ENCODE measurements at regions not wholly inside any gene's neighbourhood (a gene's known extent, or its start where the extent isn't known, plus 50 kb on each side); places are given as distances from the start of the nearest gene placed in this dataset.

DNA sequence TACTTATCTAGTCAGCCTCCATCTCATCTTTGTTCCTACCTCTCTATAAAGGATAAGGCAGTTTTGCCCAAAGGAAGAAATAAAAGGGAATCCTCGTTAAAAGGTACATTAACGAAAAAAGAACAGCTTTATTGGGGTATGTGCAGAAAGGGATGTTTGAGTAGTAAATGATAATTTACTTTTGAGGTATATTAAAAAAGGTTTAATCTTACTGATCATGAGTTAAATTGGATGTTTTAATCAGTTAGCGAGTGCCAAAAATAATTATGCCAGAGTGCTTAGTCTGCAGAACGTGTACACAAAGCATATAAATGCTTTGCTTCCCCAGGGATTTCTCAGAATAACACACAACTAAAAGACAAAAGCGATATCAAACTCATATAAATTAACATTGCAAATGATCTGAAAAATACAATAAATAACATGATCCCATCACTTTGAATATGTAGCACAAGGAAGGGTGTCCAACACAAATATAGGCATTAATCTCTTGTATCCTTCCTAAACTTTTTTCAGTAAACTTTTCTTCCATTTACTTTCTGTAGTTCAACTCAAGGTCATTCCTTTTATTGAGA, 865.0 kb downstream of the NR2F1-AS1 start:
- no peak overlapping the region for H3K4me3 ChIP-seq (replicated peaks; ENCODE audit: low read depth, low read length)
- TF ChIP-seq, protein P1, sequence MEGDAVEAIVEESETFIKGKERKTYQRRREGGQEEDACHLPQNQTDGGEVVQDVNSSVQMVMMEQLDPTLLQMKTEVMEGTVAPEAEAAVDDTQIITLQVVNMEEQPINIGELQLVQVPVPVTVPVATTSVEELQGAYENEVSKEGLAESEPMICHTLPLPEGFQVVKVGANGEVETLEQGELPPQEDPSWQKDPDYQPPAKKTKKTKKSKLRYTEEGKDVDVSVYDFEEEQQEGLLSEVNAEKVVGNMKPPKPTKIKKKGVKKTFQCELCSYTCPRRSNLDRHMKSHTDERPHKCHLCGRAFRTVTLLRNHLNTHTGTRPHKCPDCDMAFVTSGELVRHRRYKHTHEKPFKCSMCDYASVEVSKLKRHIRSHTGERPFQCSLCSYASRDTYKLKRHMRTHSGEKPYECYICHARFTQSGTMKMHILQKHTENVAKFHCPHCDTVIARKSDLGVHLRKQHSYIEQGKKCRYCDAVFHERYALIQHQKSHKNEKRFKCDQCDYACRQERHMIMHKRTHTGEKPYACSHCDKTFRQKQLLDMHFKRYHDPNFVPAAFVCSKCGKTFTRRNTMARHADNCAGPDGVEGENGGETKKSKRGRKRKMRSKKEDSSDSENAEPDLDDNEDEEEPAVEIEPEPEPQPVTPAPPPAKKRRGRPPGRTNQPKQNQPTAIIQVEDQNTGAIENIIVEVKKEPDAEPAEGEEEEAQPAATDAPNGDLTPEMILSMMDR (IDR thresholded peaks at IDR 0.05; ENCODE audit: low read length, missing control alignments) = no peak
- DNase-seq (ENCODE audit: low read depth) = no peak

DNA sequence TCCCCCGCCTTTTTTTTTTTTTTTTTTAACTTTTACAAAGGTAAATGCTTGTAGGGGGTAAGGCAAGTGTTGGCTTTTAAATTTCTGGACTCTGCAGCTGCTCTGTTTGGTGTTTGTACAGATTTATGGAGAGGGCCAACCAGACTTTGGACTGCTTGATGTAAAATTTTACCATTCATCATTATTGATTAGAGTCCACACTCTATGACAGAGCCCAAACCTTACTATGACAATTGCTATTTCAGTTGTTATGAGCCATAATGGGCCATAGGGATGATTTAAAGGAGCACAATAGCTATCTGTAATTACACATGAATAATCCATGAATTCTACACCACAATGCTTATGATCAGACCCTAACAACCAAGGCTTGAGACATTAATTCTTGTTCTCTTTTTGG, 867.2 kb downstream of the NR2F1-AS1 start:
- TF ChIP-seq, protein P1 (IDR thresholded peaks at IDR 0.05; ENCODE audit: low read length, missing control alignments) = no peak
- no peak overlapping the region for H3K4me3 ChIP-seq (replicated peaks; ENCODE audit: low read depth, low read length)
- no peak for DNase-seq (ENCODE audit: low read depth)

DNA sequence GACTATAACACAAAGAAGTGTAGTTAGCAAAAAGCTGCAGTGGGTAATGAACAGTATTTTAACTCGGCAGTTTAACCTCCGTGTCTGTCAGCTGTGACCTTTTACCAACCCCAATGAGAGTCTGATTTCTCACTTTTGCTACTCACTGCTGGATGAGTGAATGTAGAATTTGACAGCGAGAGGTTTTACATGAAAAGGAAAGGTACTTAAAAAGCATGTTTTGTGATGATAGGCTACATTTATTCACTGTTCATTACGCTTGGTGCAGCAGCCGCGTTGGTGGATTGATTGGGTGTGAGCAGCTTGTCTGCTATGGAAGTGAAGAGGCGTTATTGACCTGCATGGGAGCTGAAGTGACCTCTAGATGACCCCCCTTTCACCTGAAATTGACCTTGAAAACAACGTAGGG, 867.7 kb downstream of the NR2F1-AS1 start:
- H3K4me3 ChIP-seq (replicated peaks; ENCODE audit: low read depth, low read length) = no peak overlapping the region
- no peak for DNase-seq (ENCODE audit: low read depth)
- TF ChIP-seq, protein P1 (IDR thresholded peaks at IDR 0.05; ENCODE audit: low read length, missing control alignments) = no peak

DNA sequence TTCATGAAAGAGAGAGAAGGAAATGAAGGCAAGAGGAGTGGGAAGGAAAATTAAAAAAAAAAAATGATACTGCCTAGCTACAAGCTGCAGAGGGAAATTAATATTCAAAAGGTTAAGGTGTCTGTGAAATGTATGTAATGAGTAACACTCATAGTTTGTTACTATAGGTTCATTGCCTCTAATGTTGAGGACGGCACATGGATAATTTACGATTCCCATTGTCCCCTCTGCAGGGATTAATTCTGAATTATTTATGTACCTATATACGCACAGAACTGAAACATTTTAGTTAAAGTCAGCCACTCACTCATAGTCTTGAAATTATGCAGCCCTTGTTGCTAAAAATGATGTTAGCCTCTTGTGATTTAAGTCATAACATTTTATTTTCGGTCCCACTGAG, 869.1 kb downstream of the NR2F1-AS1 start:
- H3K4me3 ChIP-seq (replicated peaks; ENCODE audit: low read depth, low read length) = no peak overlapping the region
- no peak for DNase-seq (ENCODE audit: low read depth)
- TF ChIP-seq, protein P1 (IDR thresholded peaks at IDR 0.05; ENCODE audit: low read length, missing control alignments) = no peak

DNA sequence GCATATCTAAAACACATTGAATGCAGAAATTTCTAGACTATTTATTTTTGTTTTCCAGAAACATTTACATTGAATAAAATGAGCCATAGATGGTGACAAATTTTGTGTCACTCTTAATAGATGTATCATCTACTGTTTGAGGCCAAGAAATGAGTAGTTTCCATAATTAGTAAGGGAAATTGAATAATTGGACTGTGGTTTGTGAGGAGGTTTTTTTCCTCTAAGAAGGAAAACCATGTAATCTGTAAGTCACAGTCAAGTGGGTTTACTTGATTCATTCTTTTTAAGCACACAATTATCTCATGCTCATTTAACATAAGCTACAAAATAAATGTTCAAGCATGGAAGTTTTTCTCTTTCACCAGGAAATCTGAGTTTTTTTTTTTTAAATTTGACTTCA, 876.4 kb downstream of the NR2F1-AS1 start:
- no peak for DNase-seq (ENCODE audit: low read depth)
- TF ChIP-seq, protein P1 (IDR thresholded peaks at IDR 0.05; ENCODE audit: low read length, missing control alignments) = no peak
- H3K4me3 ChIP-seq (replicated peaks; ENCODE audit: low read depth, low read length) = no peak overlapping the region

DNA sequence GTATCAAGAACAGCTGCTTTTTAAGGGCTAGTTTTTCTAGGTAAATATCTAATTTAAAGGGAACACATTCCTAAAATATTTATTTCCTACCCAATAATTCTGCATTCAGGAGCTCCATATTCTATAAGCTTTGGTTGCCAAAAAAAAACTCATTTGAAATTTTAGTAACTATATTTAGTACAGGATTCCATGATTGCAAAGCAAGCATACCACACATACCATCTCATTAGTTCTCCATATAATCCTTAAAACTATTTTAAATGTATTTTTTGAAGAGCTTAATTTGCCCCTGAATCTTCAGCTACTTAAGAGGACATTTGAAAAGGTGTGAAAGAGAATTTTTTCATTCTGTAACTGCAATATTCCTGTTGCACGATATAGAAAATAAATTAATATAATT, 877.0 kb downstream of the NR2F1-AS1 start:
- peak; percentile 1 for DNase-seq (ENCODE audit: low read depth)
- H3K4me3 ChIP-seq (replicated peaks; ENCODE audit: low read depth, low read length) = no peak overlapping the region
- TF ChIP-seq, protein P1 (IDR thresholded peaks at IDR 0.05; ENCODE audit: low read length, missing control alignments) = no peak
